Mesothelial cell of epicardium (in vitro differentiated cells): ENCODE measurements at regions not wholly inside any gene's neighbourhood (a gene's known extent, or its start where the extent isn't known, plus 50 kb on each side); places are given as distances from the start of the nearest gene placed in this dataset.
A peak's percentile ranks its signal among the peaks of the same experiment; 100 is the strongest.
"Not testable (repeated sequence)": the region's sequence is repeated elsewhere in the genome, so short reads cannot be mapped to it uniquely, and the experiment has no call there.

Experiments
- DNase-seq, 2 experiments: peaks; one replicate each; pipeline ENCODE4 v3.0.0; 2021; ENCODE audit warnings: low spot score in 2 of 2; ENCODE audit not compliant: unreplicated experiment in 2 of 2
- H3K27ac Mint-ChIP-seq: 2 replicates; pipeline ENCODE4 v1.8.0; 2021; ENCODE audit warnings: mixed read lengths
- H3K27me3 Mint-ChIP-seq: 2 replicates; pipeline ENCODE4 v1.8.0; 2021; ENCODE audit warnings: low read depth, mixed read lengths
- H3K36me3 Mint-ChIP-seq: 2 replicates; pipeline ENCODE4 v1.8.0; 2021; ENCODE audit warnings: mixed read lengths
- H3K4me1 Mint-ChIP-seq: 2 replicates; pipeline ENCODE4 v1.8.0; 2021; ENCODE audit warnings: mixed read lengths
- H3K4me3 Mint-ChIP-seq: 2 replicates; pipeline ENCODE4 v1.8.0; 2021; ENCODE audit warnings: mild to moderate bottlenecking, moderate library complexity, mixed read lengths
- H3K9me3 Mint-ChIP-seq: 2 replicates; pipeline ENCODE4 v1.8.0; 2021; ENCODE audit warnings: mixed read lengths
- TF ChIP-seq, protein P1 (sequence below): fragments of 200-600 bp; sonication (generic); IDR thresholded peaks from one replicate; pipeline ENCODE4 v1.5.0; 2021; ENCODE audit warnings: antibody characterized with exemption; ENCODE audit not compliant: unreplicated experiment

DNA sequence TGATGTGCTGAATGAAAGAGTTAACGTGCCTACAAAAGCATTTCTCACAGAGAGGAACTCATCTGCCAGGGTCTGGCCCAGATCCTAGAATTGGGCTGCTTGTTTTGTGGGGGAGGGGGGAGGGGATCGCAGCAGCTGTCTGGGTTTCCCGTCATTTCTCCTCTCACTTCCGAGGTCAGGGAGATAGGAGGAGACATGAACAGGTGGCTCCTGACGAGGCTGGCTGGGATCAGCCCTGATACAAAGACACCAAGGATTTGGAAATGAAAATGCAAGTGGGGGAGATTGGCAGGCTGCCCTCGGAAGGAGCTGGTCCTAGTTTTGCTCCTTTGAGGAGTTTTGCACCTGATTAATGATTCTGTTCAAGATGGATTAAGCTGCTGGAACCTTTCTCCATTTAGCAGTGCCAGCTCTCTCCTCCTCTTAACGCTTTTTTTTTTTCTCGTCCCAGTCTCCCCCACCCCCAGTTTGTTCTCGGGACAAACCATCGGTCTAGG lies 86.8 kb upstream of the KMT2C start:
- H3K4me1 Mint-ChIP-seq: peaks cover 14% of the 10 kb centered on the region
- no peaks in the 10 kb centered on the region for H3K9me3 Mint-ChIP-seq
- TF ChIP-seq, protein P1, sequence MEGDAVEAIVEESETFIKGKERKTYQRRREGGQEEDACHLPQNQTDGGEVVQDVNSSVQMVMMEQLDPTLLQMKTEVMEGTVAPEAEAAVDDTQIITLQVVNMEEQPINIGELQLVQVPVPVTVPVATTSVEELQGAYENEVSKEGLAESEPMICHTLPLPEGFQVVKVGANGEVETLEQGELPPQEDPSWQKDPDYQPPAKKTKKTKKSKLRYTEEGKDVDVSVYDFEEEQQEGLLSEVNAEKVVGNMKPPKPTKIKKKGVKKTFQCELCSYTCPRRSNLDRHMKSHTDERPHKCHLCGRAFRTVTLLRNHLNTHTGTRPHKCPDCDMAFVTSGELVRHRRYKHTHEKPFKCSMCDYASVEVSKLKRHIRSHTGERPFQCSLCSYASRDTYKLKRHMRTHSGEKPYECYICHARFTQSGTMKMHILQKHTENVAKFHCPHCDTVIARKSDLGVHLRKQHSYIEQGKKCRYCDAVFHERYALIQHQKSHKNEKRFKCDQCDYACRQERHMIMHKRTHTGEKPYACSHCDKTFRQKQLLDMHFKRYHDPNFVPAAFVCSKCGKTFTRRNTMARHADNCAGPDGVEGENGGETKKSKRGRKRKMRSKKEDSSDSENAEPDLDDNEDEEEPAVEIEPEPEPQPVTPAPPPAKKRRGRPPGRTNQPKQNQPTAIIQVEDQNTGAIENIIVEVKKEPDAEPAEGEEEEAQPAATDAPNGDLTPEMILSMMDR: no peak
- H3K27ac Mint-ChIP-seq: no peak overlapping the region
- no peaks in the 10 kb centered on the region for H3K27me3 Mint-ChIP-seq
- DNase-seq: no peak
- H3K36me3 Mint-ChIP-seq: no peaks in the 10 kb centered on the region
- peak overlapping the region; percentile 15 for H3K4me3 Mint-ChIP-seq

- Mint-ChIP-seq H3K27ac (no peak overlapping the region), H3K27me3 (no peaks in the 10 kb centered on the region), H3K4me3 (no peak overlapping the region), H3K36me3 (no peaks in the 10 kb centered on the region), H3K9me3 (no peaks in the 10 kb centered on the region), H3K4me1 (peaks cover 13% of the 10 kb centered on the region)
- TF ChIP-seq, protein P1: no peak
- DNase-seq: no peak
Observed at GRCh38 chr7:152521420-152522337, 85.9 kb upstream of the KMT2C start.

GRCh38 chr7:152520861-152521302 lies 85.1 kb upstream of the KMT2C start:
- H3K9me3 Mint-ChIP-seq: no peaks in the 10 kb centered on the region
- H3K4me3 Mint-ChIP-seq: no peak overlapping the region
- H3K36me3 Mint-ChIP-seq: no peaks in the 10 kb centered on the region
- DNase-seq: no peak
- H3K27ac Mint-ChIP-seq: no peak overlapping the region
- H3K27me3 Mint-ChIP-seq: no peaks in the 10 kb centered on the region
- peaks cover 13% of the 10 kb centered on the region for H3K4me1 Mint-ChIP-seq
- TF ChIP-seq, protein P1: no peak

DNA sequence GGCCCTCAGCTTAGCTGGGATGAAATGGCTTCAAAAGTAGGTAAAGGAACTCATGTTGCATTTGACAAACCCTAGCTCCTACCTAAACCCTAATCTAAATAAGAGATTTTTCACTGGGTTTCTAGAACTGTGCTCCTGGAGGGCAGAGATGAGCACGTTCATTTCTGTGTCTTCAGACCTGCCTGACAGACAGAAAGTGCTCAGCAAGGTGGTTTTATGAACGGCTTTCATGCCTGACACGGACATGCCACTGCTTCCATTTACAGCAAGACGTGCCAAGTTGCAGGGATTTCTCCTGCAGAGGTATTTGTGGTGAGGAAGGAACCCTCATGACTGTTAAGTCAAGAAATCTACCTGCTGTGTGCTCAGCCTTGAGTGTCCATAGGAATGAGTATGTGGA lies 83.5 kb upstream of the KMT2C start:
- TF ChIP-seq, protein P1: no peak
- peaks cover 13% of the 10 kb centered on the region for H3K4me1 Mint-ChIP-seq
- H3K4me3 Mint-ChIP-seq: no peak overlapping the region
- no peaks in the 10 kb centered on the region for H3K9me3 Mint-ChIP-seq
- no peak for DNase-seq
- no peaks in the 10 kb centered on the region for H3K27me3 Mint-ChIP-seq
- no peaks in the 10 kb centered on the region for H3K36me3 Mint-ChIP-seq
- H3K27ac Mint-ChIP-seq: no peak overlapping the region

GRCh38 chr7:152516216-152516615 lies 80.4 kb upstream of the KMT2C start:
- no peak overlapping the region for H3K4me3 Mint-ChIP-seq
- TF ChIP-seq, protein P1: no peak
- no peak overlapping the region for H3K27ac Mint-ChIP-seq
- no peaks in the 10 kb centered on the region for H3K36me3 Mint-ChIP-seq
- peaks cover 3% of the 10 kb centered on the region for H3K4me1 Mint-ChIP-seq
- no peaks in the 10 kb centered on the region for H3K9me3 Mint-ChIP-seq
- DNase-seq: no peak
- H3K27me3 Mint-ChIP-seq: no peaks in the 10 kb centered on the region

- H3K4me3 Mint-ChIP-seq, H3K4me1 Mint-ChIP-seq, H3K27me3 Mint-ChIP-seq, H3K9me3 Mint-ChIP-seq, H3K36me3 Mint-ChIP-seq, DNase-seq, H3K27ac Mint-ChIP-seq: not testable (repeated sequence)
Observed at GRCh38 chr7:152515266-152515950, 79.6 kb upstream of the KMT2C start.
